GM23338 (cell line): ENCODE measurements at regions not wholly inside any gene's neighbourhood (a gene's known extent, or its start where the extent isn't known, plus 50 kb on each side); places are given as distances from the start of the nearest gene placed in this dataset.

Experiments
- ATAC-seq: fragments of 200-7000 bp; cut with Tn5 transposase; 3 replicates; pipeline ENCODE4 v1.9.1; 2020
- DNase-seq: peaks from one replicate; pipeline ENCODE4 v3.0.0-alpha.2; 2015; ENCODE audit warnings: low spot score
- H2AFZ ChIP-seq: fragments of 200-600 bp; sonication (generic); 2 replicates; pipeline ENCODE4 v1.8.0; 2016; ENCODE audit warnings: antibody characterized with exemption, mild to moderate bottlenecking, moderate library complexity
- H3F3A ChIP-seq: fragments of 200-600 bp; sonication (generic); replicated peaks from 2 replicates; pipeline ENCODE4 v1.8.0; 2017; ENCODE audit warnings: antibody characterized with exemption, mixed run types, low read depth
- H3K27ac ChIP-seq: fragments of 200-600 bp; sonication (generic); 2 replicates; pipeline ENCODE4 v1.6.1; 2016; ENCODE audit warnings: low read depth
- H3K27me3 ChIP-seq: fragments of 200-600 bp; sonication (generic); 2 replicates; pipeline ENCODE4 v1.8.0; 2016; ENCODE audit warnings: mild to moderate bottlenecking, mixed run types, moderate library complexity; ENCODE audit not compliant: insufficient read depth
- H3K36me3 ChIP-seq: fragments of 200-600 bp; sonication (generic); 2 replicates; pipeline ENCODE4 v1.8.0; 2016; ENCODE audit warnings: mild to moderate bottlenecking; ENCODE audit not compliant: insufficient read depth
- H3K4me1 ChIP-seq: fragments of 200-600 bp; sonication (generic); 2 replicates; pipeline ENCODE4 v1.8.0; 2016; ENCODE audit warnings: mild to moderate bottlenecking, moderate library complexity; ENCODE audit not compliant: insufficient read depth
- H3K4me2 ChIP-seq: fragments of 200-600 bp; sonication (generic); 2 replicates; pipeline ENCODE4 v1.7.1; 2017; ENCODE audit warnings: mixed run types
- H3K4me3 ChIP-seq: fragments of 200-600 bp; sonication (generic); 2 replicates; pipeline ENCODE4 v1.6.1; 2016; ENCODE audit warnings: mixed run types
- H3K79me2 ChIP-seq: fragments of 200-600 bp; sonication (generic); replicated peaks from 2 replicates; pipeline ENCODE4 v1.8.0; 2017; ENCODE audit warnings: mild to moderate bottlenecking; ENCODE audit not compliant: insufficient read depth
- H3K9me2 ChIP-seq: fragments of 200-600 bp; sonication (generic); 2 replicates; pipeline ENCODE4 v1.8.0; 2017; ENCODE audit not compliant: insufficient read depth
- H4K20me1 ChIP-seq: fragments of 200-600 bp; sonication (generic); replicated peaks from 2 replicates; pipeline ENCODE4 v1.8.0; 2017; ENCODE audit warnings: mild to moderate bottlenecking; ENCODE audit not compliant: insufficient read depth
- H3K27ac Mint-ChIP-seq: 2 replicates; pipeline ENCODE4 v1.8.0; 2020; ENCODE audit warnings: inconsistent platforms, mild to moderate bottlenecking, moderate library complexity, mixed read lengths
- H3K27me3 Mint-ChIP-seq: 3 replicates; pipeline ENCODE4 v1.8.0; 2022; ENCODE audit warnings: low read depth, mild to moderate bottlenecking, moderate library complexity, mixed read lengths, inconsistent platforms; ENCODE audit not compliant: insufficient read depth, poor library complexity
- H3K36me3 Mint-ChIP-seq: 3 replicates; pipeline ENCODE4 v1.8.0; 2021; ENCODE audit warnings: low read depth, mild to moderate bottlenecking, inconsistent platforms, moderate library complexity, mixed read lengths
- H3K4me1 Mint-ChIP-seq: 3 replicates; pipeline ENCODE4 v1.8.0; 2020; ENCODE audit warnings: mild to moderate bottlenecking, inconsistent platforms, mixed read lengths
- H3K4me3 Mint-ChIP-seq: 3 replicates; pipeline ENCODE4 v1.8.0; 2021; ENCODE audit warnings: moderate library complexity, mild to moderate bottlenecking, inconsistent platforms, mixed read lengths
- H3K9me3 Mint-ChIP-seq: 3 replicates; pipeline ENCODE4 v1.8.0; 2020; ENCODE audit warnings: moderate library complexity, mild to moderate bottlenecking, inconsistent platforms, mixed read lengths
- CREB1 ChIP-seq: fragments of 250-450 bp; sonication (Bioruptor Pico); IDR thresholded peaks from 2 replicates; pipeline ENCODE4 v1.5.0; 2020; ENCODE audit warnings: low read depth, mild to moderate bottlenecking, moderate library complexity
- EZH2 ChIP-seq: fragments of 200-600 bp; sonication (generic); IDR thresholded peaks from one replicate; pipeline ENCODE4 v1.8.0; 2017; ENCODE audit warnings: antibody characterized with exemption, mild to moderate bottlenecking, low read depth; ENCODE audit not compliant: unreplicated experiment
- EZH2phosphoT487 ChIP-seq: fragments of 200-600 bp; sonication (generic); IDR thresholded peaks from one replicate; pipeline ENCODE4 v1.8.1; 2018; ENCODE audit warnings: antibody characterized with exemption; ENCODE audit not compliant: unreplicated experiment
- JUNB ChIP-seq: IDR thresholded peaks from one replicate; pipeline ENCODE4 v1.6.1; 2016; ENCODE audit warnings: antibody characterized with exemption; ENCODE audit not compliant: unreplicated experiment
- NANOG ChIP-seq: IDR thresholded peaks from 2 replicates; pipeline ENCODE4 v1.6.1; 2016; ENCODE audit warnings: antibody characterized with exemption, borderline replicate concordance
- POLR2AphosphoS5 ChIP-seq: IDR thresholded peaks from 2 replicates; pipeline ENCODE4 v1.6.1; 2016; ENCODE audit warnings: antibody characterized with exemption, low read depth
- STAT1 ChIP-seq: IDR thresholded peaks from one replicate; pipeline ENCODE4 v1.6.1; 2016; ENCODE audit warnings: antibody characterized with exemption; ENCODE audit not compliant: unreplicated experiment
- ZNF114 ChIP-seq: fragments of 250-450 bp; sonication (Bioruptor Pico); IDR thresholded peaks from 2 replicates; pipeline ENCODE4 v1.5.0; 2020; ENCODE audit warnings: mild to moderate bottlenecking, moderate library complexity
- ZNF331 ChIP-seq: fragments of 250-450 bp; sonication (Bioruptor Pico); IDR thresholded peaks from 2 replicates; pipeline ENCODE4 v1.5.0; 2020; ENCODE audit warnings: low read depth, mild to moderate bottlenecking, moderate library complexity
- TF ChIP-seq, protein P1 (sequence below): IDR thresholded peaks from 2 replicates; pipeline ENCODE4 v1.6.1; 2016; ENCODE audit warnings: antibody characterized with exemption
- TF ChIP-seq, protein P2 (sequence below), 2 experiments: fragments of 200-600 bp in 1 of 2; sonication (generic) in 1 of 2; conservative IDR thresholded peaks; 2 replicates each; pipeline versions ENCODE4 v1.5.1 to v1.6.1; 2016 to 2017; ENCODE audit warnings: antibody characterized with exemption in 2 of 2, low read depth in 2 of 2, mild to moderate bottlenecking in 2 of 2, moderate library complexity in 1 of 2
- TF ChIP-seq, protein P3 (sequence below): IDR thresholded peaks from one replicate; pipeline ENCODE4 v1.6.1; 2018; ENCODE audit warnings: antibody characterized with exemption; ENCODE audit not compliant: unreplicated experiment

DNA sequence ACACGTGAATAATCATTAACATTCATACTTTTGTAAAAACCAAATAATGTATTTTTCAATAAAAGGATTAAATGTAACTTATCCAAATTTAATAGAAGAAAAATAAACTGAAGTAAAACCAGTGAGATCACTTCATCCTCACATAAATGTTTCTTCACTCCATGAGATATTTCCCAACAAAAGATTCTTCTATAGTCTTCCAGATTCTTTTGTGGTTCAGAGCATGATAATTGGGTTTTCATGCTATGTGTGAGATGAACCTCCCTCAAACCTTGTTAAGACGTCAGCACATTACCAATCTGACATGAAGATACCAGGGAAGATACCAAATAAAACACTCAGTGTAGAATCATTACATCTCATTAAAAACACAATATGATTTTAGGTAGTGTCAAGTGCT lies 62.9 kb upstream of the OXGR1 start:
- H3K79me2 ChIP-seq: no peaks in the 10 kb centered on the region
- no peak overlapping the region for H3K4me2 ChIP-seq
- no peak overlapping the region for H2AFZ ChIP-seq
- H3F3A ChIP-seq: no peaks in the 10 kb centered on the region
- Mint-ChIP-seq H3K36me3 (peaks cover 16% of the 10 kb centered on the region; the same call in 2 of the 3 replicates), H3K4me3 (no peak overlapping the region), H3K27me3 (no peaks in the 10 kb centered on the region), H3K27ac (no peak overlapping the region), H3K4me1 (peaks cover 3% of the 10 kb centered on the region; the same call in 2 of the 3 replicates), H3K9me3 (peaks cover 28% of the 10 kb centered on the region)
- DNase-seq (no peak), ATAC-seq (no peak)
- TF ChIP-seq, protein P1, sequence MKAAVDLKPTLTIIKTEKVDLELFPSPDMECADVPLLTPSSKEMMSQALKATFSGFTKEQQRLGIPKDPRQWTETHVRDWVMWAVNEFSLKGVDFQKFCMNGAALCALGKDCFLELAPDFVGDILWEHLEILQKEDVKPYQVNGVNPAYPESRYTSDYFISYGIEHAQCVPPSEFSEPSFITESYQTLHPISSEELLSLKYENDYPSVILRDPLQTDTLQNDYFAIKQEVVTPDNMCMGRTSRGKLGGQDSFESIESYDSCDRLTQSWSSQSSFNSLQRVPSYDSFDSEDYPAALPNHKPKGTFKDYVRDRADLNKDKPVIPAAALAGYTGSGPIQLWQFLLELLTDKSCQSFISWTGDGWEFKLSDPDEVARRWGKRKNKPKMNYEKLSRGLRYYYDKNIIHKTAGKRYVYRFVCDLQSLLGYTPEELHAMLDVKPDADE: no peak
- TF ChIP-seq ZNF331 (CRISPR knock-in tag) (no peak), CREB1 (CRISPR knock-in tag) (no peak), JUNB (no peak), STAT1 (no peak), NANOG (no peak), ZNF114 (CRISPR knock-in tag) (no peak), EZH2 (no peak), POLR2AphosphoS5 (no peak), EZH2phosphoT487 (no peak)
- TF ChIP-seq, protein P2, sequence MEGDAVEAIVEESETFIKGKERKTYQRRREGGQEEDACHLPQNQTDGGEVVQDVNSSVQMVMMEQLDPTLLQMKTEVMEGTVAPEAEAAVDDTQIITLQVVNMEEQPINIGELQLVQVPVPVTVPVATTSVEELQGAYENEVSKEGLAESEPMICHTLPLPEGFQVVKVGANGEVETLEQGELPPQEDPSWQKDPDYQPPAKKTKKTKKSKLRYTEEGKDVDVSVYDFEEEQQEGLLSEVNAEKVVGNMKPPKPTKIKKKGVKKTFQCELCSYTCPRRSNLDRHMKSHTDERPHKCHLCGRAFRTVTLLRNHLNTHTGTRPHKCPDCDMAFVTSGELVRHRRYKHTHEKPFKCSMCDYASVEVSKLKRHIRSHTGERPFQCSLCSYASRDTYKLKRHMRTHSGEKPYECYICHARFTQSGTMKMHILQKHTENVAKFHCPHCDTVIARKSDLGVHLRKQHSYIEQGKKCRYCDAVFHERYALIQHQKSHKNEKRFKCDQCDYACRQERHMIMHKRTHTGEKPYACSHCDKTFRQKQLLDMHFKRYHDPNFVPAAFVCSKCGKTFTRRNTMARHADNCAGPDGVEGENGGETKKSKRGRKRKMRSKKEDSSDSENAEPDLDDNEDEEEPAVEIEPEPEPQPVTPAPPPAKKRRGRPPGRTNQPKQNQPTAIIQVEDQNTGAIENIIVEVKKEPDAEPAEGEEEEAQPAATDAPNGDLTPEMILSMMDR (conservative IDR thresholded peaks at IDR 0.05; ENCODE audit: low read depth in 2 of 2): no peak
- TF ChIP-seq, protein P3, sequence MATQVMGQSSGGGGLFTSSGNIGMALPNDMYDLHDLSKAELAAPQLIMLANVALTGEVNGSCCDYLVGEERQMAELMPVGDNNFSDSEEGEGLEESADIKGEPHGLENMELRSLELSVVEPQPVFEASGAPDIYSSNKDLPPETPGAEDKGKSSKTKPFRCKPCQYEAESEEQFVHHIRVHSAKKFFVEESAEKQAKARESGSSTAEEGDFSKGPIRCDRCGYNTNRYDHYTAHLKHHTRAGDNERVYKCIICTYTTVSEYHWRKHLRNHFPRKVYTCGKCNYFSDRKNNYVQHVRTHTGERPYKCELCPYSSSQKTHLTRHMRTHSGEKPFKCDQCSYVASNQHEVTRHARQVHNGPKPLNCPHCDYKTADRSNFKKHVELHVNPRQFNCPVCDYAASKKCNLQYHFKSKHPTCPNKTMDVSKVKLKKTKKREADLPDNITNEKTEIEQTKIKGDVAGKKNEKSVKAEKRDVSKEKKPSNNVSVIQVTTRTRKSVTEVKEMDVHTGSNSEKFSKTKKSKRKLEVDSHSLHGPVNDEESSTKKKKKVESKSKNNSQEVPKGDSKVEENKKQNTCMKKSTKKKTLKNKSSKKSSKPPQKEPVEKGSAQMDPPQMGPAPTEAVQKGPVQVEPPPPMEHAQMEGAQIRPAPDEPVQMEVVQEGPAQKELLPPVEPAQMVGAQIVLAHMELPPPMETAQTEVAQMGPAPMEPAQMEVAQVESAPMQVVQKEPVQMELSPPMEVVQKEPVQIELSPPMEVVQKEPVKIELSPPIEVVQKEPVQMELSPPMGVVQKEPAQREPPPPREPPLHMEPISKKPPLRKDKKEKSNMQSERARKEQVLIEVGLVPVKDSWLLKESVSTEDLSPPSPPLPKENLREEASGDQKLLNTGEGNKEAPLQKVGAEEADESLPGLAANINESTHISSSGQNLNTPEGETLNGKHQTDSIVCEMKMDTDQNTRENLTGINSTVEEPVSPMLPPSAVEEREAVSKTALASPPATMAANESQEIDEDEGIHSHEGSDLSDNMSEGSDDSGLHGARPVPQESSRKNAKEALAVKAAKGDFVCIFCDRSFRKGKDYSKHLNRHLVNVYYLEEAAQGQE: no peak
- H3K27ac ChIP-seq: no peak overlapping the region
- H3K36me3 ChIP-seq: no peaks in the 10 kb centered on the region
- peaks cover 8% of the 10 kb centered on the region; the same call in 1 of the 2 replicates for H3K4me1 ChIP-seq
- peaks cover 9% of the 10 kb centered on the region for H3K9me2 ChIP-seq
- no peaks in the 10 kb centered on the region for H4K20me1 ChIP-seq
- H3K4me3 ChIP-seq: no peak overlapping the region
- H3K27me3 ChIP-seq: no peaks in the 10 kb centered on the region
